ENCODE measurements at regions not wholly inside any gene's neighbourhood (a gene's known extent, or its start where the extent isn't known, plus 50 kb on each side); places are given as distances from the start of the nearest gene placed in this dataset.

DNA sequence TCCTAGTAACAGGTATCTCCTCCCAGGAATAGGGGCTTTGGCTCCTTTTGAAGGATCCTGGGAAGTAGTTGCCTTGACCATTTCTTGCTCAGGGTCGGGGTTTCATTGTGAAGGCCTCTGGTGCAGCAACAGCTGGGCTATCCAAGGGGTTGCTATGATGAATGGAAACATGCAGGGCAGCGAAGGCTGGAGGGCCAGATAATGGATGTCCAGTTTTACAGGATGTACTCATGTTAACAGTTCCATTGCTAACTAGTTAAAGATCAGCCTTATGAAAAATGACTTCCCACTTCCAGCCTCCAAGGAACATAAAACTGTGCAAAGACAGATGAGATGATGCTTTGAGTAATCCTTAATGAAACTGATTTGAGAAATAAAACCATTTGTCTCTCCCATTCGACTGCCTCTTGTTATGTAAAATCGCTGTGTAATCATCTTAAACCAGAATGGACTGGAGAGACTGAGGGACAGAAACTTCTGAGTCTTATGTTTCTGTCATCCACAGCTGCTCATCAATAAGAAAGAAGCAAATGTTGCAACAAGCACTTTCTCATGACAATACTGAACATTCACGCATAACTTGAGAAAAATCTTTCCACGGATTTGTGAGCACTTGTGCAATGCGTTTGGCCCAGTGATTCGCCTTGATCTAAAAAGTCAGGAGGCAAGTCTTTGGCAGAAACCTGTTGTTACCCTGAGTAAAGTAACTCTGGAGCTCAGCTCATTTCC is 473.5 kb upstream of the RGMA start:
- no peak for DNase-seq (ENCODE audit: low read depth in 2 of 2)

DNA sequence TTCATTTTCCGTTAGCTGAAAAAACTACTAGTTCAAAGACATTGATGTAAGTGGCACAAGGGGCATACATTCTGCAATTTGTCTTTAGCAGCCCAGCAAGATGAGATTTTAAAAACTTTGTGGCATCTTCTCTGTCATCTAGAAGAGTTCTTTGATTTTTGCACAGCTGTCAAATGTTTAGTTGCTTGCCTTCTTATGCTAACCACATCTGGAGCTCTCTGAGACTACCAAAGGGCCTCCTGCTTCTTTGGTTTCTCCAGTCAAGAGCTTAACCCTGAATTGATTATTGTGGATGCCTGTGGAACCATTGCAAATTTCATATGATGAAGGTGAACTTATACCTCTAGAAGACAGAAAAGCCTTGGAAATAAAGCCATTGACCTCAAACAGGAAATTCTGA is 468.7 kb upstream of the RGMA start:
- DNase-seq (ENCODE audit: low read depth in 2 of 2) = no peak

DNA sequence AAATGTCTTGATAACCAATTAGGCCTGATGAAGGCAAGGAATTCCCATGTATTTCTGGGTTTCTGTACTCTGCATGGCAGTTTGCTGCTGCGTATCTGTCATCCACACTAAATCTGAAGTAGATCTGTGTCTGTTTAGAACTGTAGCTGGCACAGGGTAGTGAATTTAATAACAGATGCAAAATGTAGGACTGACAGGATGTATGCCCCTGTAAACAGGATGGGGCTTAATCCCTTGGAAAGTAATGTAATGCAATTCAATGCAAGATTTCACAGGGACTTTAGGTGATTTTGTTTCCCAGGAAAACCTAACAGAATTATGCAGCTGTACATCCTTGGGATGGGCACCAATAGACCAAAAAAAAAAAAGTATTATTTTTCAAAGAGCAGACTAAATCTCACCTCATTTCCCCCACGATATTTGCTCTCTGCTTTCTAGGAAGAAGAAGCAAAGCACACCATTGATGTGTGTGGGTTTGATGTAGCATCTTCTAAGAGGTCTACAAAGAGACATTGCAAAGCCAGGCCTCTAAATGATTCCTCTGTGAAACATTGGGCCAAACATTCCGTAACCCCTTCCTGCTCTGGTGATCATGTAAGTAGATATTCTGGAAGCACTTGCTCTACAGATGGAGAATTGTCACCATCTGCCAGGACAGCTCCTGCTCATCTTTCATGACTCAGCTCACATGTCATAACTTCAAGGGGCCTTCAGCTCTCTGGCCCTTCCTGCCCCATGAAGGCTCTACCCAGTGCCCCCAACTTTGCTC is 464.3 kb upstream of the RGMA start:
- DNase-seq (ENCODE audit: low read depth in 2 of 2) = no peak

DNA sequence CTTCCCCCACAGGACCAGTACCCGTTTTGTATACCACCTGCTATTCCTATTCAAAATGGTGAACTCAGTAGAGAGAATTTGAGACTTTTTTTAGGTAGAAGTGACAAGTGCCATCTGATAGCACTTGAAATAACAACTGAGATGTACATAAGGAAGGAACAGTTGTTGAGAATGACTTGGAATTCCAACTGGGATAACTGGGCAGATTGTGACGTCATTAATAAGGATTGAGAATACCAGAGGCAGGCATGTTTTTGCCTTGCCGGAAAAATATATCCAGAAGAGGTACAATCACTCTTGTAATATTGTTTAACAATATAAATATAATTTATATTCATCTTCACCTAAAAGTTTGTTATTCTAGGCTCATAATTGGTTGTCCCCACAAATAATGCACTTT is 454.1 kb upstream of the RGMA start:
- DNase-seq (ENCODE audit: low read depth in 2 of 2) = no peak

DNA sequence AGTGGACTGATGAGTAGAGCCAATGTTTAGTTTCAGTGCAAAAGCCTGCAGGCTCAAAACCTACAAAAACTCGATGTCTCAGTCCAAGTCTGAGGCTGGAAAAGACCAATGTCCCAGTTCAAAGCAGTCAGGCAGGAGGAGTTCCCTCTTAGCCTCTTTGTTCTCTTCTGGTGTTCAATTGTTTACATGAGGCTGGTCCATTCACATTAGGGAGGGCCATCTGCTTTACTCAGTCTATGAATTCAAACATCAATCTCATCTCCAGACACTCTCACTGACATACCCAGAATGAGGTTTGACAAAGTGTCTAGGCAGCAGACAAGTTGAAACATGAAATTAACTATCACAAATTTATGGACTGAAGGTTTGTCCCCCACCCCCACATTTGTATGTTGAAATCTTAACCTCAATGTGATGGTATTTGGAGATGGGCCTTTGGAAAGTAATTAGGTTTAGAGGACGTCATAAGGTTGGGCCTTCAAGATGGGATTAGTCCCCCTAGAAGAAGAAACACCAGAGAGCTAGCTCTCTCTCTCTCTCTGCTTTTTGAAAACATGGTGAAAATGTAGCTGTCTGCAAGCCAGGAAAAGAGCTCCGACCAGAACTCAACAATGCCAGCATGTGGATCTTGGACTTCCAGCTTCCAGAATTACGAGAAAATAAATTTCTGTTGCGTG is 438.5 kb upstream of the RGMA start:
- DNase-seq (ENCODE audit: low read depth in 2 of 2) = no peak

DNA sequence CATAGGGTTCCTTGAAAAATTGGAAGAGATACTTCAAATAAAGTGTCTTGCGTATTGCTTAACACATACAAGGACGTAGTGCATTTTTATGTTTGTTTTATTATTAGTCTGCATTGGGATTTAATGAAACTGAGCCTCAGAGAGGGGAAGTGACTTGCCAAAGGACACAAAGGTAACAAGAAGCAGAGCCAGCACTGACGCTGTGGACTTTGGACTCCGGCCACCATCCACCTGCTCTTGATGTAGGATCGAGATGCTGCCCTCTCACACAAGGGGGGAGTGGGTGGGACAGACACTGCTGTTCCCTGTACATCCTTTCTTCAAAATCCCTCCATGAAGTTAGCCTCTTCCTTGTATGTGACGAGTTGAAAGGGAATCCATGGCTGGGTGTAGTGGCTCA is 435.4 kb upstream of the RGMA start:
- no peak for DNase-seq (ENCODE audit: low read depth in 2 of 2)

DNA sequence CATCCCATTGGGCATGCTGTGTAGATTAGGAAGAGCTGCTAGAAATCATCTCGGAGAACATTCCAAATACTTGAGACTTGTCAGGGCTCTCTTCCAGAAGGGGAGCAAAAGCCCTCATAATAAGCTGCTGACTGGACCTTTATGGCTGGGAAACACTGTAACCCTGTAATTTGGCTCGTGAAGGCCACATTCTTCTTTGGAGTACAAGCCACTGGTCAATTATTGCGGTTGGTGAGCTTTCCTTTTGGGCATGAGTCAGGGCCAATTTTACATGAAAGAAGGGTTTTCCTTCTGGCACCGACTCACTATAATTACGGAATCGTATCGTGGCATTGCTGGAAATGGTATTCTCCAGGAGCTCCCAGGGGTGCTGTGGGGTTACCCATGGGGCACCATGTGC is 434.5 kb upstream of the RGMA start:
- DNase-seq (ENCODE audit: low read depth in 2 of 2) = no peak

DNA sequence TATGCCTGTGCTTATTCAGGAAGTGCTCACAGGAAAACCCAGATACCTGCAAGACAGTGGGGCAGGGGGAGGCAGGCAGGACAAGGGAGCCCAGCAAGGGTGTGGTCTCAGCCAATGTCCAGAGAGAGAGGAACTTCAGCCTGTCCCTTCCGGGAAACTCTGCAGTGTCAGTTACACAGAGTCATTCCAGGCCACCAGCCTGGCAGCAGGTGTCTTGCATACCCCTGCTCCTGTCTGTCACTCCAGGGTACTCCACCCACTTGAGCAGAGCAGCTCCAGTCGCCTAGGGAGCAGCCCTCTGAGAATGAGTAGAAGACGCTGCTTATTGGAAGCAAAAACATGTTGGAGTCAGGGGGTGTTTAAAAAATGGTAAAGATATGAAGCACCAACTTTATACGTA is 431.2 kb upstream of the RGMA start:
- DNase-seq (ENCODE audit: low read depth in 2 of 2) = no peak

DNA sequence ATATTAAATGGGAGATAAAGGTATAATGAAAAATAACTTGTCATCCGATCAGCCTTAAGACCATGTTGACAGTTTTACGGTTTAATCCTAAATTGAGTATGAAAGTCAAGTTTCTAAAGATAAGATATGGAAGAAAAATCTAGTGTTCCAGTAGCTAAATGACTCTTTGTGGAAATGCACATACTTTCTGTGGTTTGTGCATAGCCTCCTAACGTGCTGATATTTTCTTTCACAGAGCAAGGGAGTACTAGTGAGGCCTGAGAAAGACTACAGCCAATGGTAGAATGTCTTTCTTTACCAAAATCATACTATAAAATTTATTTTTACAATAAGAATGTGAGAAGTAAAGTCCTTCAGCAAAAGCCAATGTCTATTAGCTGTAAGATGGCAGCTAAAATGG is 430.6 kb upstream of the RGMA start:
- no peak for DNase-seq (ENCODE audit: low read depth in 2 of 2)

DNA sequence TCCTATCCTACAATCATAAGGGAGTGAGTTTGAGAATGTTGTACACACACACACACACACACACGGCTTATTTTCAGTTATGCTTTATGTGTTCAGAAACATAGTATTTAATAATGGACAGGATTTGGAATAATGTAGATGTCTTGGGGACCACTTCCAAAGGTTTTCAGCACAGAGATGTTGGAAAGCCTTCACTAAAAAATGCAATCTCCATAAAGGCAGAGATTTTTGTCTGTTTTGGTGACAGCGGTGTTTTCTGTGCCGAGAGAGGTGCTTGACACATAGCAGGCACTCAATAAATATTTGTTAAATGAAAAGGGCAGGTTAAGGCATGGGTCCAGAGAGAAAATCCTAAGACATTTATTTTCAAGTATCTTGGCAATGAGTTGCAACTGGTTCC is 428.2 kb upstream of the RGMA start:
- DNase-seq (ENCODE audit: low read depth in 2 of 2) = no peak

DNA sequence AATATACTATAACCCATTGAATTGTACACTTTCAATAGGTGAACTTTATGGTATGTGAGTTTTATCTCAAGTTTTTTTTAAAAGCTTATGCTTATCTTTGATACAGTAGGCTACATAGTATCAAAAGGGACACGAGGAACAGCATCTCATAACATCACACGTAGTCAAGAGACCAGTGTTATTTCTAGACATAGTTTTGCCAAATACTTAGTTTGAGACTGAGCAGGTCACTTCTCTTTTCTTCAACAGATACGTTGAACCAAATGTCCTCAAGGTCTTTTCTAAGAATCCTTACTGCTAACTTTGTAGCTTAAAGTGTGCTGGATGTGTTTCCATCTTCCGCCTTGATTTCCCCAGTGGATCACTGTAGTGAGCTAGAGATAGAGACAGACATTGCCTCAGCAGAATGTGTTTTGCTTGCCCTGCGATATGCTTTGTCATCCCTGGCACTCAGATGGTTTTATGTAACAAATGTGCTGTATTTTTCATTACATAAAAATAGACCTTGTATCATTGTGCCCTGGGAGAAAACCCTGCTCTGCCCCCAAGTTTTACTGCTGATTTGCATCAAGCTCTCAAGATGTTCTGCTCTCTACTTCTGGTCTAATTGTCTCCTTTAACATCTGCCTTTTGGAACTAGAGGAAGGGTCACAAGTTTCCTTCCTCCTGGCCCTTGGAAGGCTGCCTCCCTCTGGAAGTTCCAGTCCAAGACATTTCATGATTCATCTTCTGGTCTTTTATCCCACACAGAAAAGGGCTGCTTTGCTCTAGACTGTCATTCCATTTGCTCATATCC is 426.4 kb upstream of the RGMA start:
- no peak for DNase-seq (ENCODE audit: low read depth in 2 of 2)

DNA sequence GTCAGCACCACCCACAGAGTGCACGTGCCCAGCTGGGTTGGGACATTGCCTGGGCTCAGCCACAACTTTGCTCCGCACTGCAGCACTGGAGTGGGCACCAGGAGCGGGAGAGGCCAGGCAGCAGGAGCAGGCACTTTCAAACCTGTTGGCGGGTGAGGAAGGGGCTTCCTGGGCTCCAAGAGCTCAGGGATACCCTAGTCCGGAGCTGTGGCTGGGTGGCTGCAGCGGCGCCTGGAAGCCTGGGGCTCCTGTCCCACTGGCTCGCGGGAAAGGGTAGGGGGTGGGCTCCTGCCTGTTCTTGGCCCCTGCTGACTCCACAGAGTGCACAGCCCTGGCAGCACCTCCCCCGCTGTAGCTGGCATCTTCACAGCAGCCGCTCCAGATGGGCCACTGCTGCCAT is 417.6 kb upstream of the RGMA start:
- no peak for DNase-seq (ENCODE audit: low read depth in 2 of 2)

DNA sequence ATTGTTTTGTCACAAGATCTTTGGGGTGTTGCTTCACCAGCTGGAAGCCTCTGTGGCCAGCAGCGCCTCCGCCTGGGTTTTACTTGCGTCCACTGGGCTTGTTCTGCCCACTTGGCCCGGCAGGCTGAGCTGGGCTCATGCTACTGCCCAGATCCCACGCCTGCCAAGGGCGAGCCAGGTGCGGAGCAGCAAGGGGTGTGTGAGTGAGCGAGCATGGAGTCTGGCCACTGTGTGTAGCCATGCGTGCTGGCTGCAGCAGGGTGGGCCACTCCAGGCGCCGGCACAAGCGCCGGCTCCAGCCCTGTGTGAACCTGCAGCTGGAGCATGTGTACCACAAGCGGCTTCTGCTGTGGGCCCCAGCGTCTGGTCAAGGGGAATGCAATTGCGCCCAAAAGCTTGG is 416.5 kb upstream of the RGMA start:
- no peak for DNase-seq (ENCODE audit: low read depth in 2 of 2)

DNA sequence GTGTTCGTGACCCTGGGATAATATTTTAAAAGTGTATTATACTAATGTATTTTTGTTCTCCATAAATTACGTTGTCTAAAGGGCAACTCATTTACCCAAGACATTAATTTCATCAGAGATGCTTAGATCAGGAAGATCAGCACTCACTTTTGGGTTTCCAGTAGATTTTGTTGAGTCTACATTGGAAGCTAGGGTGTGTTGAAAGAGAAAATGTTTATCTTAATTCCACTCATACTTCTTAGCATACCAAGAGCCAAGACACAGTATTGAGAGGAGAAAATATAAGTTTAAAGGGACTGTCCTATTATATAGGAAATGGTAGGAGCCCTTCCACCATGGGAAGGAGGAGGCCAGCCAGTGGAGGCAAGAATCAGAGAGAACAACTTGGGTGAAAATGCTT is 412.9 kb upstream of the RGMA start:
- no peak for DNase-seq (ENCODE audit: low read depth in 2 of 2)

DNA sequence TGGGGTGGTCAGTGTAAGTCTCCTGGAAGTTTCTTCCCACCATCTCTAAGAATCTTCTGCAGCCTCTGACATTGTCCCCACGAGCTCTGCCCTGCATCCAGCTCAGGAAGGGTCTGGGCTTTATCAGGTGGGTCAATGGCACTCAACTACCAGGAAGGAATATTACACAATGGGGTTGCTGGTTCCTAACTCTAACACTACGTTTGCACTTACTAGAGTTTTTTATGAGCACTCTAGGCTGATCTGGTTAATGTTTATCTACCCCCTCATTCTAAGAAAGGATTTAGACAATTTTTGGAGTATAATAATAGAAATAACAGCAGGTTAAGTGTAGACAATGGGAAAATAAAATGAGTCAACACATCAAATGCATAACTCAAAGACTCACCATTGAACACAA is 411.1 kb upstream of the RGMA start:
- DNase-seq (ENCODE audit: low read depth in 2 of 2) = no peak

DNA sequence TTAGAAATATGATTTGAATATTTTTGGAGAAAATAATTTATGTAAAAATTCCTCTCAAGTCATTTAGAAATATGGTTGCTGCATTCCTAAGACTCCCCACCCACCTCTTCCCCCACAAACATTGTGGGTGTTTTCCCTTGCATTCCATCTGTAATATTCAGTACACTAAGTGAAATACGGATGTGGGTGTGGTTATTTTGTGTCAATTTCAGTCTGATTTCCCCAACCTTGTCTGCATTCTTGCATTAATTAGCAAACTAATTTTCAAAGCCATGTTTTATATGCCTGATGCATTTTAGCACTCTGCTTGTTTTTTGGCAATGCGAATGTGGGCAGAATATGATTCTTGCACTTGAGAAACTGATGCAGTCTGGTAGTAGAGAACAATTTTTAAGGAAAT is 408.3 kb upstream of the RGMA start:
- DNase-seq (ENCODE audit: low read depth in 2 of 2) = no peak

DNA sequence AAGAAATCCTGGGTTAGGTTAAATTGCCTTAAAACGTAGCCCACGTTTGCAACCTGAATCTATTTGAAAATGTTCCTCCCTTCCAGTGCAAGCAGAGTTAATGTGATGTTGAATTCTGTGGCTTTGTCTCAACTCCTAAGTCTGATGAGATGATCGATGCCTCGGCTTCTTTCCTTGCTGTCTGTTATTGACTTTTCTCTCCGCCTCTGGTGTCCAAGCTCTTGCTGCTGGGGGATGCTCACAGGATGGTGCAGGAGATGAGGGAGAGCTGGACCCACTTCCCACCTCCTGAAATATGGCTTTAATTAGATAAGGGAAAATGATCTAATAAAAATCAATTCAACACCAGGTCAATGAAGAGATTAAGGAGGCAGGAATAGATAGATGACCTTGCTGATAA is 407.9 kb upstream of the RGMA start:
- DNase-seq (ENCODE audit: low read depth in 2 of 2) = no peak

DNA sequence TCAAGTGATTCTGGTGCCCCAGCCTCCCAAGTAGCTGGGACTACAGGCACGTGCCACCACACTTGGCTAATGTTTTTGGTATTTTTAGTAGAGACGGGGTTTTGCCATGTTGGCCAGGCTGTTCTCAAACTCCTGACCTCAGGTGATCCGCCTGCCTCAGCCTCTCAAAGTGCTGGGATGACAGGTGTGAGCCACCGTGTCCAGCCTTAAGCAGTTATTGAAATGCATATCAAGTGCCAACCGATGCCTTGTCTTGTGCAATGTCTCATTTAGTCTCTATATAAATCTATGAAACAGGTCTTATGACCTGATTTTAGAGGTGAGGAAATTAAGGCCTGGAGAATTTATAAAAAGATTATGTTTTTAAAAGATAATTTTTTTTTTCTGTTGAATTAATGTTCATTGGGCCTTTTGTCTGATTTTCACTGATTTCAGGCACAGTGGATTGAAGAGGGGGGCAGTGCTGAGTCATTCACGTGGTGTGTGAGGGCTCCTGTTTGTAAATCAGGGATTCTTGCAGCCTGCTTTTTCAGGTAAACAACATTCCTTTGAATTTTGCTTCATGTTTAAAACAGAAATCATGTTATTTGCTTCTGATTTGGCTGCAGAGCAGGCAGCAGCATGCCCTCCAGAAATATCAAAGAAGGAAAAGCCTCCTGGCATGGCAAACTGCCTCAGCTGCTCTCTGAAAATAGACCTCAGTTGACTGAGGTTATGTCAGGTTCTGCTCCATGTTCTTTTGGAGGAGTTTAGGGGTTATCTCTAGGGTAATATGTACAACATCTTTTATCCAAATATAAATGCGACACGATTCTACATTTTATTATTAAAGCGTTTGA is 407.0 kb upstream of the RGMA start:
- DNase-seq (ENCODE audit: low read depth in 2 of 2) = no peak

DNA sequence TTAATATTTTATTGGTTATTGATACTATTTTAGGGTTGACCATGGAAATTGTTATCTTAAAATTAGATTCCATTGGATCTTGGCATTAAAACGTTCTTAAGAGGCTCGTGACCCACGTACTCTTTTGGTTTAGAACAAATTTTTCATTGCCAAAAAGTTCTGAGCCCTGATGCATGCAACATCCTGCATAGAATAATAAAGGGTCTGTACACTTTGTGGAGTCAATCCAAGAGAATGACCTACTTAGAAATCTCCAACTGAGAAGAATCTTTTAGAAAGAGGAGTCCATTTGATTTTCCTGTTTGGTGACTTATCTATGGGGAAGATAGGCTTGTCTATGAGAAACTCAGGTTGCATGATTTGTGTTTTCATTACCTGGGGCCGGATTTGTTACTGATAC is 404.2 kb upstream of the RGMA start:
- no peak for DNase-seq (ENCODE audit: low read depth in 2 of 2)

DNA sequence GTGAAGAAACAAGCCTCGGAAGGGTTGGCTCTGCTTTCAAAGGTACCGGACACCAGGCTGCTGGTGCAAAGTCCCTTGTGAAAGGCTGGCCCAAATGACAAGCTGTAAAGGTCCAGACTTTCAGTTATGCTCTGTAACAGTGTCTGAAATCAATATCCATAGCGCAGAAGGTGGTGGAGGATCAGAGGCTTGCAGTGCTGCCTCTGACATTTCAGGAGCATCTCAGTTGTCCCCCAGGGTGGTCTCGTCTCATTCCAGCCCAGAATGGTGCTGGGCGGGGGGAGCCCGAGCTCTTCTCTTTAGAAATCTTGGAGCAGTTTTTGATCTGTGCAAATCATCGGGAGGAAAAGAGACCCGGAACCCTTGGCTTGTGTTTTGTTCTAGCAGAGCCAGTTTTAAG is 402.3 kb upstream of the RGMA start:
- no peak for DNase-seq (ENCODE audit: low read depth in 2 of 2)

DNA sequence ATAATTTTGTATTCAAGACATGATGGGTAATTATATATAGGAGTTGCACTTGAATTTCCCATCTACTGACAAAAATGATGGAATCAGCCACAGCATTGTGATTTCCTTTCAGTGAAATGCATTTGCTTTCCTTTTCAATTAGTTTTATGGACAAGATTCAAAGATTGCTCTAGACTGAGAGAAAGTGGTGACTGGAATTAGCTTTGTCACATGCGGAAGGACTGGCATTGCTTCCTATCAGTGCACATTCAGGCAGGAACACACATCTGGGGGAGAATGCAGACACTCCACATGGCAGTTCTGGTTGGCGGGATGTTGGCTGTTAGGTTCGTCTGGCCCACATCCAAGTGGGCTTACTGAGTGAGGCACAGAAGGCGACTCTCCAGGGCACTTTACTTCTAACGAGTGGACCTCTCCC is 399.3 kb upstream of the RGMA start:
- DNase-seq (ENCODE audit: low read depth in 2 of 2) = no peak

Data from stimulated activated CD4-positive, alpha-beta T cell treated with anti-CD3 and anti-CD28 coated beads, Interleukin-15, amount 100 ng/mL, for 48 hours (primary cell).